ENCODE measurements at regions not wholly inside any gene's neighbourhood (a gene's known extent, or its start where the extent isn't known, plus 50 kb on each side); places are given as distances from the start of the nearest gene placed in this dataset.
"Not testable (repeated sequence)": the region's sequence is repeated elsewhere in the genome, so short reads cannot be mapped to it uniquely, and the experiment has no call there.

DNA sequence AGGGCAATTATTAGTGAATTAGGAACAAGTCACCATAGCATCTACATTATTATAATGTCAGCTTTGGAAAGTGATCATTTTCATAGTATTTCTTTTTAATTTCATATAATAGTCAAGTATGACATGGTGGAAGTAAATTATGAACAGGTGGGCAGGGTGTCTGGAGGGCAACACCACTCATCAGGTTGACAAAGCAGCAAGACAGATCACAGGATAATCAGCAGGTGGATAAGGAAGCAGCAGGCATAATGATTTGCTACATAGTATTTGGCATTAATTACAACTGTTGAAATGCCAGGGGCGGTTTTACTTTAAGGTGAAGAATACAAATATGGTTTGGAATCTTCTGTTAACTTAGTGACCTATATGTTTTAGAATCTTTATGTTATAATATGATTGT is 1342.2 kb downstream of the PLA2G4A start:
- no peak for DNase-seq (ENCODE audit: low spot score)

GRCh38 chr1:188182063-188182462 is 1353.3 kb downstream of the PLA2G4A start:
- DNase-seq (ENCODE audit: low spot score), result not testable (repeated sequence)

GRCh38 chr1:188188317-188188716 is 1359.6 kb downstream of the PLA2G4A start:
- DNase-seq (ENCODE audit: low spot score), result no peak

DNA sequence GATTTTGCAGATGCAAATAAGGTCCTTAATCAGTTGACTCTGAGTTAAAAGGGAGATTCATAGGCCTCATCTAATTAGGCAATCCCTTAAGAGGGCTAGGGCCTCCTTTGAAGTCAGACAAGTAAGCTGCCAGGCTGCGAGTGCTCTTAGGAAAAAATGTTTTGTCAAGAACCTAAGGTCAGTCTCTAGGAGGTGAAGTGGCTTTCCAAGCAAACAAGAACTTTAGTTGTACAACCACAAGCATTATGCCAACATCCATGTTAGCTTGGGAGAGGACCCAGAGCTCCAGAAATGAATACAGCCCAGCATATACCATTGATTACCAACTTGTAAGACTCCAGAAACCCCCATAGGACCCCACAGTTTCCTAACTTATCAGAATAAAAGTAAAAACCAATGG is 1366.2 kb downstream of the PLA2G4A start:
- no peak for DNase-seq (ENCODE audit: low spot score)

GRCh38 chr1:188218289-188218688 is 1389.5 kb downstream of the PLA2G4A start:
- no peak for DNase-seq (ENCODE audit: low spot score)

- no peak for DNase-seq (ENCODE audit: low spot score)
Observed at GRCh38 chr1:188220051-188220450, 1391.3 kb downstream of the PLA2G4A start.

DNA sequence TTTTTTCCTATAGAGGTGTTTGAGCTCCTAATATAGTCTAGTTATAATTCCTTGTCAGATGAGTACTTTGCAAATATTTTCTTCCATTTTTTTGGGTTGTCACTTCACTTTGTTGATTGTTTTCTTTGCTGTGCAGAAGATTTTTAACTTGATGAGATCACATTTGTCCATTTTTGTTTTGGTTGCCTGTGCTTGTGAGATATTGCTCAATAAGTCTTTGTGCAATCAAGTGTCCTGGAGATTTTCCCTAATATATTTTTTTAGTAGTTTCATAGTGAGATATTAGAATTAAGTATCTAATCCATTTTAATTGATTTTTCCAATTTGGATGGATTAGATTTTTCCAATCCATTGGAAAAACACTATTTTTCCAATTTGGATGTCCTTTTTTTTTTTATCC is 1395.5 kb downstream of the PLA2G4A start:
- no peak for DNase-seq (ENCODE audit: low spot score)

DNA sequence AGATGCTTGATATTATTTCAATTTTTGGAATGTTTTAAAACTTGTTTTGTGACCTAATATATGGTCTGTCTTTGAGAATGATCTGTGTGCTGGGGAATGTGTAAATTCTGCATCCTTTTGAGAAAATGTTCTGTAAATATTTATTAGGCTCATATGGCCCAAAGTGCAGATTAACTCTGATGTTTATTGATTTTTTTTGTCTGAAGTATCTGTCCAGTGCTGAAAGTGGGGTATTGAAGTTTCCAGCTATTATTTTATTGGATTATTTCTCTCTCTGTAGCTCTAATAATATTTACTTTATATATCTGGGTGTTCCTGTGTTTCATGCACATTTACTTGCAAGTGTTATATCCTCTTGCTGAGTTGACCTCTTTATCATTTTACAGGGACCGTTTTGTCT is 1397.2 kb downstream of the PLA2G4A start:
- DNase-seq (ENCODE audit: low spot score), result no peak

DNA sequence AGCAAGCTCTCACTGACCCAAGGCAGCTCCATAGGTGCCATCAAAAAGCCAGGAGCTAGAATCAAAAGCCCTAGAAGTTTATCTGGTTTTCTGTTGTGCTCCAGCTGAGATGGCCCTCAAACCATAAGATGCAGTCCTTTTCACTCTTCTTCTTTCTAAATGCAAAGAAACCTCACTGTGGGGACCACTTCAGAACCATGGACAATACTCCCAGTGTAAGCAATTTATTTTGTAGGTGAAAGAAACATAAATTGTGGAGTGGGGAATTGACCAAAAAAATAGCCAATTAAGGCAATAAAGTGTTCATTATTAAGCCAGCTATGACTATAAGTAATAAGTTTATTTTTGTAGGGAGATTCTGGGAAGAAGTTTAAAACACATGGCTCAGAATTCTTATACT is 1399.9 kb downstream of the PLA2G4A start:
- no peak for DNase-seq (ENCODE audit: low spot score)

GRCh38 chr1:188237573-188238348 is 1409.0 kb downstream of the PLA2G4A start:
- no peak for DNase-seq (ENCODE audit: low spot score)

DNA sequence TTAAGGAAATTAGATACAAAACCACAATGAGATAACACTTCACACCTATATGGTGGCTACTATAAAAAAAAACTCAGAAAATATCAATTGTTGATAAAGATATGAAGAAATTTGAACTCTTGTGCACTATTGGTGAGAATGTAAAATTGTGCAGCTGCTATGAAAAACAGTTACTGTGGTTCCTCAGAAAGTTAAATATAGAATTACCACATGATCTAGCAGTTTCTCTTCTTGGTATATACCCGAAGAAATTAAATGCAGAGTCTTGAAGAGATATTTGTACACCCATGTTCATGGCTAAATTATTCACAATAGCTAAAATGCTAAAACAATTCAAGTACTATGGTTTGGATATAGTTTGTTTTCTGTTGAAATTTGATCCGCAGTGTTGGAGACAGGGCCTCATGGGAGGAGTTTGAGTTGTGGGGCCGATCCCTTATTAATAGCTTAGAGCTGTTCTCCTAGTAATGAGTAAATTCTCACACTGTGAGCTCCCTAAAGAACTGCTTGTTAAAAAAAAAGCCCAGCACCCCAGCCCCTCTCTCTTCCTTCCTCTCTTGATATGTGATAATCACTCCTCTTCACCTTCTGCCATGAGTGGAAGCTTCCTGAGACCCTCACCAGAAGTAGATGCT is 1412.1 kb downstream of the PLA2G4A start:
- no peak for DNase-seq (ENCODE audit: low spot score)

DNA sequence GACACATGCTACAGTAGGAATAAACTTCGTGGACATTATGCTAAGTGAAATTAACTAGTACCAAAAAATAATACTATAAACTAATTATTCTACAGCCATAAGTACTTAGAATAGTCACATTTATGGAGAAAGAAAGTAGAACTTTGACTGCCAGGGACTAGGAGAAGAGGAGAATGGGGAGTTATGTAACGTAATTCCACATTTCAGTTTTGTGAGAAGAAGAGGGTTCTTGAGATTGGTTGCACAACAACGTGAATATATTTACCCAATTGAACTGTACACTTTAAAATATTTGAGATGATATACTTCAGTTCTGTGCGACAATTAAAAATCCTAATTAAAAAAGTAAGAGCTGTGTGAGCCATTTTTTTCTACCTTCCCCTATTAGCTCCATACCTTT is 1412.9 kb downstream of the PLA2G4A start:
- no peak for DNase-seq (ENCODE audit: low spot score)

- DNase-seq (ENCODE audit: low spot score), result no peak
Observed at GRCh38 chr1:188243456-188243855, 1414.7 kb downstream of the PLA2G4A start.

DNA sequence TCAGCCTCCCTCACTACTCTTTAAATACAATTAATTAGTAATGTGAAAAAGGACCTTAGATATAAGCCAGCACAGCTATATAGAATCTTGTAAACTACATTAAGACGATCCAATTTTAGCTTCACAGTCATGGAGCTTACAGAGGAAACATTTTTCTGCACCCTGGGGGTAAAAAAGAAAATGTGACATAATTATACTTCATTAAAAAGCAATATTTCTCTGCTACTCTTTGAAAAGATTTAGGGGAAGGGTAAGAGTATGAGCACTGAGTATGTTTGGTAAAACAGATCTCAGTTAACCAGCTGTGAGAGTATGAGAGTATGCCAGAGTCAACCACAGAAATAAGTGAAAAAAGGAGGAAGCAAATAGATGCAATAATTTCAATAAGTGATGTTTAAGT is 1415.9 kb downstream of the PLA2G4A start:
- no peak for DNase-seq (ENCODE audit: low spot score)

DNA sequence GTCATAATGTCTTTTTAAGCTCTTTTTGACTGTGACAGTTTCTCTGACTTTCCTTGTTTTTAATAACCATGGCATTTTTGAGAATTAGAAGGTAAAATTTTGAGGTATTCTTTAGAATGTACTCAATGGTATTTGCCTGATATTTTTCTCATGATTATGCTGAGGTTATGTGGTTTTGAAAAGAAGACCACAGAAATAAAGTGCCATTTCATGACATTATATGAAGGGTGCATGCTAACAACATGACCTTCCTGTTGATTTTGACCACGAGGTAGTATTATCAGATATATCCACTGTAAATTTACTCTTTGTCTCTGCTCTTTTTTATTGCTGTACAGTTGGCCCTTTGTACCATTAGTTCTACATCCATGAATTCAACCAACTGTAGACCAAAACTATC is 1418.5 kb downstream of the PLA2G4A start:
- no peak for DNase-seq (ENCODE audit: low spot score)

GRCh38 chr1:188249811-188250210 is 1421.1 kb downstream of the PLA2G4A start:
- no peak for DNase-seq (ENCODE audit: low spot score)

GRCh38 chr1:188251036-188251435 is 1422.3 kb downstream of the PLA2G4A start:
- no peak for DNase-seq (ENCODE audit: low spot score)

GRCh38 chr1:188261849-188262248 is 1433.1 kb downstream of the PLA2G4A start:
- no peak for DNase-seq (ENCODE audit: low spot score)

DNA sequence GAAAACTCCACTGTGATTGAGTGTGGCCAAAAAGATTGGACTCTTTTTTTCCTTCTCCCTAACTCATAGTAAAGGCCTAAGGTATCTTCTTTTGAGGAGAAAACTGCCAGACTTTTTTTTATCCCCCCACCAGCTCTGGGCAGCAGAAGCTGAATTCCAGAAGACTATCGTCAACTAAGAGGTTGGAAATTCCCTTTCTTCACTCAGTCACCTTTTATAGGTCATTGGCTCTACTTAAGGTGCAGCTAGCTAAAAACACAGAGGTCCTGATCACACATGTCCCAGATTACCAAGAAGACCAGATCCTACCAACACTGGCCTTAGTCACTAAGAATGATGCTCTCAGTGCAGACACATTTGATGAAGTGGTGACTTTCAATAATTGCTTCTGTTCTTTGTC is 1441.2 kb downstream of the PLA2G4A start:
- DNase-seq (ENCODE audit: low spot score), result no peak

DNA sequence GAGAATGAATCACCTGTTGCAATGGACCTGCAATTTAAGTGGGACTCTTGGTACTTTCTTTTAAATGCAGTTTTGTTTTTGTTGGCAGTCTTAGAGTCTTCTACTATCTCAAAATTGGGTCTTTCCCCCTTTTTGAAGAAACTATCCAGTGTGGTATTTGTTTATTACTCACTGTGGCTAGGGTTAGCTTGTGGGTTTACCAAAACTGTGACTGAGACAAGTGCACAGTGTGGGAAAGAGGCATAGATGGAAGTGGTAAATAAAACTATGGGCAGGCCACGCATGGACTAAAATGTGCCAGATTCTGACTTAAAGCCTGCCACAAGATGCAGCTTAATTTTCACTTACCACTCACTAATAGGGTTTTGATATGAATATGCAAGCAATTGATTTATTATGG is 1441.7 kb downstream of the PLA2G4A start:
- no peak for DNase-seq (ENCODE audit: low spot score)

DNA sequence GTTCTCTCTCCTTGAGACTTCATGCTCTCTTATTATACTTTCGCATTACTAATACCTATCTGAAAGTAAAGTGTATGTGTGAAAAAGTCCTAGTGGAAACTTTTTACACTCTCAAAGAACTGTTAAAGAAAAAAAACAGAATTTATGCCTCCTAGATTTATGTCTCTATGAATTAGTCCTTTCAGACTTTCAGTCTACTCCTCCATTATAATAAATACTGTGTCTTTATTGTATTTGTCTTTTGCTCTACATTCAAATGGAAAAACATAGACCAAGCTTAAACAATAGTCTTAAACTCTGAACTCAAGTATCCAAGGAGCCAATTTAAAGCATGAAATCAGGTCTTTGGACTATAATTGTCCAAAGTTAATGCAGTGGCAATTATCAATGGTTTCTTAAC is 1449.0 kb downstream of the PLA2G4A start:
- no peak for DNase-seq (ENCODE audit: low spot score)

- no peak for DNase-seq (ENCODE audit: low spot score)
Observed at GRCh38 chr1:188281921-188282320, 1453.2 kb downstream of the PLA2G4A start.

DNA sequence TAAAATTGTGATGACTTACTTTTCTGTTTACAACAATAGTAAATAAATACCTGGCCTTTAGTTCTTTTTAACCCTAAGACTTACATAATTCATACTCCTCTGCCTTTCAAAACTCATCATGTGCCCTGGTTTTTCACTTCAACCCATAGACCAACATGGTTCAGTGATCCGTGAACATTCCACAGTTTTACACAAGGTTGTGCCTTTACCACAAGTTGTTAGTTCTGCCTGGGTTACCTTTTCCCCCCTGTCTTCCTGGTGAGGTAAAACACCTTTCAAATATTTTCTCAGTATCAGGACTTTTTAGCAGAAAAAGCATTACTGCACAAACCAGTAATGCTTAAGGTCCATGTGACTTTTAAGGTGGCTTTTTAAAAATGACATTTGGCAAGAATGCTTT is 1466.4 kb downstream of the PLA2G4A start:
- DNase-seq (ENCODE audit: low spot score), result no peak

- DNase-seq (ENCODE audit: low spot score), result no peak
Observed at GRCh38 chr1:188302746-188303145, 1474.0 kb downstream of the PLA2G4A start.
